H1 (cell line): ENCODE measurements at regions not wholly inside any gene's neighbourhood (a gene's known extent, or its start where the extent isn't known, plus 50 kb on each side); places are given as distances from the start of the nearest gene placed in this dataset.

Source experiments
- EGR1 ChIP-seq: IDR thresholded peaks from 2 replicates; pipeline ENCODE4 v1.6.1; 2011; ENCODE audit warnings: low read depth, low read length, borderline replicate concordance
- NANOG ChIP-seq: IDR thresholded peaks from 2 replicates; pipeline ENCODE4 v1.6.1; 2011; ENCODE audit warnings: low read length, low read depth, mild to moderate bottlenecking, inconsistent platforms; ENCODE audit not compliant: insufficient read depth, poor library complexity, severe bottlenecking

GRCh38 chr5:4847766-4848165, 292.4 kb upstream of the ADAMTS16 start (continued):
- no peak for TF ChIP-seq EGR1
- no peak for TF ChIP-seq NANOG
